Liver (tissue), 8 donors: ENCODE measurements at regions not wholly inside any gene's neighbourhood (a gene's known extent, or its start where the extent isn't known, plus 50 kb on each side); places are given as distances from the start of the nearest gene placed in this dataset.

ENCODE experiments used
- DNase-seq: peaks from one replicate; pipeline ENCODE4 v3.0.0-alpha.2; 2017; ENCODE audit warnings: low spot score
- H3K27ac ChIP-seq, 2 donors: one replicate each; pipeline ENCODE4 v1.7.0; 2013; ENCODE audit warnings: inconsistent platforms in 2 of 2, low read length in 2 of 2, control low read depth in 1 of 2, low read depth in 1 of 2, mild to moderate bottlenecking in 1 of 2
- H3K27me3 ChIP-seq, 4 donors: one replicate each; pipeline versions ENCODE4 v1.6.1 to v1.7.0; 2013; ENCODE audit warnings: low read length in 3 of 4, inconsistent platforms in 1 of 4, mild to moderate bottlenecking in 1 of 4, moderate library complexity in 1 of 4; ENCODE audit not compliant: control insufficient read depth in 4 of 4, insufficient read depth in 4 of 4
- H3K36me3 ChIP-seq, 4 donors: one replicate each; pipeline versions ENCODE4 v1.6.1 to v1.7.0; 2013; ENCODE audit warnings: low read length in 3 of 4, mild to moderate bottlenecking in 3 of 4, low read depth in 1 of 4, moderate library complexity in 1 of 4; ENCODE audit not compliant: control insufficient read depth in 4 of 4, insufficient read depth in 3 of 4
- H3K4me1 ChIP-seq, 4 donors: one replicate each; pipeline versions ENCODE4 v1.6.1 to v1.7.0; 2013; ENCODE audit warnings: low read length in 3 of 4, mild to moderate bottlenecking in 3 of 4, moderate library complexity in 1 of 4; ENCODE audit not compliant: control insufficient read depth in 4 of 4, insufficient read depth in 4 of 4
- H3K4me3 ChIP-seq, 3 donors: one replicate each; pipeline versions ENCODE4 v1.6.1 to v1.7.0; 2013; ENCODE audit warnings: low read length in 3 of 3, control low read depth in 1 of 3, low read depth in 1 of 3, mild to moderate bottlenecking in 1 of 3
- H3K9ac ChIP-seq, 2 donors: one replicate each; pipeline ENCODE4 v1.7.0; 2013; ENCODE audit warnings: low read length in 2 of 2, mild to moderate bottlenecking in 2 of 2, moderate library complexity in 2 of 2, control low read depth in 1 of 2, low read depth in 1 of 2
- H3K9me3 ChIP-seq, 4 donors: one replicate each; pipeline versions ENCODE4 v1.6.1 to v1.7.0; 2013; ENCODE audit warnings: low read length in 3 of 4; ENCODE audit not compliant: control insufficient read depth in 4 of 4
- EGR1 ChIP-seq, 2 donors: IDR thresholded peaks; 2 replicates each; pipeline ENCODE4 v1.6.1; 2016 to 2018; ENCODE audit warnings: antibody characterized with exemption in 2 of 2, low read depth in 2 of 2
- FOXA1 ChIP-seq: IDR thresholded peaks from 2 replicates; pipeline ENCODE4 v1.6.1; 2016; ENCODE audit warnings: antibody characterized with exemption
- FOXA2 ChIP-seq: IDR thresholded peaks from 2 replicates; pipeline ENCODE4 v1.6.1; 2016; ENCODE audit warnings: antibody characterized with exemption
- GABPA ChIP-seq, 2 donors: IDR thresholded peaks in 1 of 2; conservative IDR thresholded peaks in 1 of 2; 2 replicates each; pipeline ENCODE4 v1.6.1; 2016; ENCODE audit warnings: antibody characterized with exemption in 2 of 2, mild to moderate bottlenecking in 1 of 2, moderate library complexity in 1 of 2
- HNF4A ChIP-seq, 2 donors: conservative IDR thresholded peaks; 2 replicates each; pipeline ENCODE4 v1.6.1; 2016; ENCODE audit warnings: antibody characterized with exemption in 2 of 2, mild to moderate bottlenecking in 2 of 2
- HNF4G ChIP-seq: IDR thresholded peaks from 2 replicates; pipeline ENCODE4 v1.6.1; 2016; ENCODE audit warnings: antibody characterized with exemption
- JUND ChIP-seq, 2 donors: IDR thresholded peaks; 2 replicates each; pipeline ENCODE4 v1.6.1; 2016; ENCODE audit warnings: antibody characterized with exemption in 2 of 2
- NR2F2 ChIP-seq: IDR thresholded peaks from 2 replicates; pipeline ENCODE4 v1.6.1; 2016; ENCODE audit warnings: antibody characterized with exemption
- RAD21 ChIP-seq, 2 donors: IDR thresholded peaks; 2 replicates each; pipeline ENCODE4 v1.6.1; 2016; ENCODE audit warnings: antibody characterized with exemption in 2 of 2, mild to moderate bottlenecking in 2 of 2
- RXRA ChIP-seq, 2 donors: IDR thresholded peaks; 2 replicates each; pipeline ENCODE4 v1.6.1; 2017 to 2018; ENCODE audit warnings: antibody characterized with exemption in 2 of 2, mild to moderate bottlenecking in 1 of 2
- SP1 ChIP-seq: IDR thresholded peaks from 2 replicates; pipeline ENCODE4 v1.6.1; 2018; ENCODE audit warnings: antibody characterized with exemption, mild to moderate bottlenecking
- TAF1 ChIP-seq: conservative IDR thresholded peaks from 2 replicates; pipeline ENCODE4 v1.6.1; 2016; ENCODE audit warnings: antibody characterized with exemption, mild to moderate bottlenecking
- YY1 ChIP-seq: IDR thresholded peaks from 2 replicates; pipeline ENCODE4 v1.6.1; 2016; ENCODE audit warnings: antibody characterized with exemption, mild to moderate bottlenecking
- WGBS: extraction: QIAGEN DNeasy Blood & Tissue Kit; methylation state at CpG from one replicate; pipeline ENCODE4 v1.1.7; 2013; 5-methylcytosine and 5-hydroxymethylcytosine counted together
- TF ChIP-seq, protein P1 (sequence below): IDR thresholded peaks from 2 replicates; pipeline ENCODE4 v1.6.1; 2016; ENCODE audit warnings: antibody characterized with exemption, mild to moderate bottlenecking
- TF ChIP-seq, protein P2 (sequence below): IDR thresholded peaks from 2 replicates; pipeline ENCODE4 v1.6.1; 2016; ENCODE audit warnings: antibody characterized with exemption
- TF ChIP-seq, protein P3 (sequence below): IDR thresholded peaks from 2 replicates; pipeline ENCODE4 v1.6.1; 2016; ENCODE audit warnings: antibody characterized with exemption
- TF ChIP-seq, protein P4 (sequence below): fragments of 150-350 bp; IDR thresholded peaks from 2 replicates; pipeline ENCODE4 v1.5.1; 2017; ENCODE audit warnings: improper control_type of control experiment, low read depth, low read length; ENCODE audit not compliant: missing input control
- TF ChIP-seq, protein P5 (sequence below): IDR thresholded peaks from 2 replicates; pipeline ENCODE4 v1.6.1; 2016; ENCODE audit warnings: antibody characterized with exemption
- donor health status: healthy.
- donor health status: healthy.
- donor health status: healthy.
- donor health status: healthy.
- donor health status: healthy.

DNA sequence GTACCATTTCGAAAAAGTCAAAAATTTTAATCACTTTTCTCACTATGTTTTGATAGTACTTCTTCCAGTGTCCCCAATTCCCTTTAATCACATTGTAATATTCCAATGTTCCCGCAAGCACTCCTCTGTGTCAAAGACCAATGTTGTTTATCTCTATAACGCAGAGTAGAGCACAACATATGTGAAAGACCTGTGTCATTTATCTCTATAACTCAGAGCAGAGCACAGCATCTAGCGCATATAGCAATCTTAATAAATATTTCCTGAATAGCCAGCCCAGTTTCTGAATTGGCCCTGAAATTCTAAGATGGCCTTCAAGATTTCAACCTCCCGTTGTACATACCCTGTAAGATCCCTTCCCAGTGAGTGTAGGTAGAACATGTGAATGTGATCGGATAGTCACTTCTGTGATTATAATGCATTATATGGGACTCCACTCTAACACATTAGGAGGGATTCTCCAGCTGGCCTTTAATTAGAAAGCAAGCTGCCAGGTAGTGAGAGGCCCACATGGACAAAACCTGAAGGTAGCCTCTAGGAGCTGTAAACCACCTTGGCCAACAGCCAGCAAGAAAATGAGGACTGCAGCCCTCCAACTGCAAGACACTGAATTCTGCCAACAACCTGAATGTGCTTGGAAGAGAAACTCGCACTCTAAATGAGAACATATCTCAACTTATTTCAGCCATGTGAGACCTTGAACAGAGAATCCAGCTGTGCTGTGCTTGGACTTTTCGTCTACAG, 238.8 kb upstream of the SYT10 start (continued):
- TF ChIP-seq, protein P1, sequence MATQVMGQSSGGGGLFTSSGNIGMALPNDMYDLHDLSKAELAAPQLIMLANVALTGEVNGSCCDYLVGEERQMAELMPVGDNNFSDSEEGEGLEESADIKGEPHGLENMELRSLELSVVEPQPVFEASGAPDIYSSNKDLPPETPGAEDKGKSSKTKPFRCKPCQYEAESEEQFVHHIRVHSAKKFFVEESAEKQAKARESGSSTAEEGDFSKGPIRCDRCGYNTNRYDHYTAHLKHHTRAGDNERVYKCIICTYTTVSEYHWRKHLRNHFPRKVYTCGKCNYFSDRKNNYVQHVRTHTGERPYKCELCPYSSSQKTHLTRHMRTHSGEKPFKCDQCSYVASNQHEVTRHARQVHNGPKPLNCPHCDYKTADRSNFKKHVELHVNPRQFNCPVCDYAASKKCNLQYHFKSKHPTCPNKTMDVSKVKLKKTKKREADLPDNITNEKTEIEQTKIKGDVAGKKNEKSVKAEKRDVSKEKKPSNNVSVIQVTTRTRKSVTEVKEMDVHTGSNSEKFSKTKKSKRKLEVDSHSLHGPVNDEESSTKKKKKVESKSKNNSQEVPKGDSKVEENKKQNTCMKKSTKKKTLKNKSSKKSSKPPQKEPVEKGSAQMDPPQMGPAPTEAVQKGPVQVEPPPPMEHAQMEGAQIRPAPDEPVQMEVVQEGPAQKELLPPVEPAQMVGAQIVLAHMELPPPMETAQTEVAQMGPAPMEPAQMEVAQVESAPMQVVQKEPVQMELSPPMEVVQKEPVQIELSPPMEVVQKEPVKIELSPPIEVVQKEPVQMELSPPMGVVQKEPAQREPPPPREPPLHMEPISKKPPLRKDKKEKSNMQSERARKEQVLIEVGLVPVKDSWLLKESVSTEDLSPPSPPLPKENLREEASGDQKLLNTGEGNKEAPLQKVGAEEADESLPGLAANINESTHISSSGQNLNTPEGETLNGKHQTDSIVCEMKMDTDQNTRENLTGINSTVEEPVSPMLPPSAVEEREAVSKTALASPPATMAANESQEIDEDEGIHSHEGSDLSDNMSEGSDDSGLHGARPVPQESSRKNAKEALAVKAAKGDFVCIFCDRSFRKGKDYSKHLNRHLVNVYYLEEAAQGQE: no peak
- no peak for TF ChIP-seq FOXA1
- TF ChIP-seq EGR1 (IDR thresholded peaks at IDR 0.05; ENCODE audit: low read depth in 2 of 2): no peak

DNA sequence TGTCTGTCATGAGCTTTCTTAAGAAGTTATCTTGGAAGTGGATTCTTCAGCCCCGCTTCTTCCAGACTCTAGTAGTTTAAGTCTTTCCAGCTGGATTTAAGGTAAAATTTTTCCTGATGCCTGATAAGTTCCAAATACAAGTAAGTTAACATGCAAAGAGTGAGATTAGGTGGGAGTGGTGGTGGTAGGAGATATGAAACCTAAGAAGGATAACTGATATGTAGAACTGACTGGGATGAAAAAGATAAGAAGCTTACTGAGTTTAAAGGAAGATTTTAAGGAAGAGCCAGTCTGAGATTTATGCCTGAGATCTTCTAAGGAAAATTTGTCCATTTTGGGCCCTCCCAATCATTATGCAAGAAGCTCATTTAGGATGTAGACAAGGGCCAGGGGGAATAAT, 250.9 kb upstream of the SYT10 start:
- Histone ChIP-seq H3K4me3 (no peak overlapping the region), H3K27me3 (no peaks in the 10 kb centered on the region), H3K9ac (no peak overlapping the region), H3K36me3 (no peaks in the 10 kb centered on the region), H3K9me3 (no peaks in the 10 kb centered on the region), H3K27ac (no peak overlapping the region), H3K4me1 (no peaks in the 10 kb centered on the region)
- no peak for DNase-seq
- TF ChIP-seq, protein P1: no peak
- TF ChIP-seq, protein P2, sequence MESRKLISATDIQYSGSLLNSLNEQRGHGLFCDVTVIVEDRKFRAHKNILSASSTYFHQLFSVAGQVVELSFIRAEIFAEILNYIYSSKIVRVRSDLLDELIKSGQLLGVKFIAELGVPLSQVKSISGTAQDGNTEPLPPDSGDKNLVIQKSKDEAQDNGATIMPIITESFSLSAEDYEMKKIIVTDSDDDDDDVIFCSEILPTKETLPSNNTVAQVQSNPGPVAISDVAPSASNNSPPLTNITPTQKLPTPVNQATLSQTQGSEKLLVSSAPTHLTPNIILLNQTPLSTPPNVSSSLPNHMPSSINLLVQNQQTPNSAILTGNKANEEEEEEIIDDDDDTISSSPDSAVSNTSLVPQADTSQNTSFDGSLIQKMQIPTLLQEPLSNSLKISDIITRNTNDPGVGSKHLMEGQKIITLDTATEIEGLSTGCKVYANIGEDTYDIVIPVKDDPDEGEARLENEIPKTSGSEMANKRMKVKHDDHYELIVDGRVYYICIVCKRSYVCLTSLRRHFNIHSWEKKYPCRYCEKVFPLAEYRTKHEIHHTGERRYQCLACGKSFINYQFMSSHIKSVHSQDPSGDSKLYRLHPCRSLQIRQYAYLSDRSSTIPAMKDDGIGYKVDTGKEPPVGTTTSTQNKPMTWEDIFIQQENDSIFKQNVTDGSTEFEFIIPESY: no peak
- TF ChIP-seq EGR1 (IDR thresholded peaks at IDR 0.05; ENCODE audit: low read depth in 2 of 2): no peak
- no peak for TF ChIP-seq RAD21 (IDR thresholded peaks at IDR 0.05)
- no peak for TF ChIP-seq FOXA2
- TF ChIP-seq HNF4A (conservative IDR thresholded peaks at IDR 0.05): no peak
- TF ChIP-seq, protein P3, sequence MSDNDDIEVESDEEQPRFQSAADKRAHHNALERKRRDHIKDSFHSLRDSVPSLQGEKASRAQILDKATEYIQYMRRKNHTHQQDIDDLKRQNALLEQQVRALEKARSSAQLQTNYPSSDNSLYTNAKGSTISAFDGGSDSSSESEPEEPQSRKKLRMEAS: no peak
- no peak for TF ChIP-seq NR2F2
- no peak for TF ChIP-seq FOXA1
- TF ChIP-seq SP1: no peak
- TF ChIP-seq, protein P4, sequence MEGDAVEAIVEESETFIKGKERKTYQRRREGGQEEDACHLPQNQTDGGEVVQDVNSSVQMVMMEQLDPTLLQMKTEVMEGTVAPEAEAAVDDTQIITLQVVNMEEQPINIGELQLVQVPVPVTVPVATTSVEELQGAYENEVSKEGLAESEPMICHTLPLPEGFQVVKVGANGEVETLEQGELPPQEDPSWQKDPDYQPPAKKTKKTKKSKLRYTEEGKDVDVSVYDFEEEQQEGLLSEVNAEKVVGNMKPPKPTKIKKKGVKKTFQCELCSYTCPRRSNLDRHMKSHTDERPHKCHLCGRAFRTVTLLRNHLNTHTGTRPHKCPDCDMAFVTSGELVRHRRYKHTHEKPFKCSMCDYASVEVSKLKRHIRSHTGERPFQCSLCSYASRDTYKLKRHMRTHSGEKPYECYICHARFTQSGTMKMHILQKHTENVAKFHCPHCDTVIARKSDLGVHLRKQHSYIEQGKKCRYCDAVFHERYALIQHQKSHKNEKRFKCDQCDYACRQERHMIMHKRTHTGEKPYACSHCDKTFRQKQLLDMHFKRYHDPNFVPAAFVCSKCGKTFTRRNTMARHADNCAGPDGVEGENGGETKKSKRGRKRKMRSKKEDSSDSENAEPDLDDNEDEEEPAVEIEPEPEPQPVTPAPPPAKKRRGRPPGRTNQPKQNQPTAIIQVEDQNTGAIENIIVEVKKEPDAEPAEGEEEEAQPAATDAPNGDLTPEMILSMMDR: no peak
- TF ChIP-seq GABPA (IDR thresholded peaks at IDR 0.05 in 1 of 2, conservative IDR thresholded peaks at IDR 0.05 in 1 of 2): no peak
- TF ChIP-seq RXRA (IDR thresholded peaks at IDR 0.05): no peak
- TF ChIP-seq HNF4G: no peak
- TF ChIP-seq YY1: no peak
- TF ChIP-seq, protein P5, sequence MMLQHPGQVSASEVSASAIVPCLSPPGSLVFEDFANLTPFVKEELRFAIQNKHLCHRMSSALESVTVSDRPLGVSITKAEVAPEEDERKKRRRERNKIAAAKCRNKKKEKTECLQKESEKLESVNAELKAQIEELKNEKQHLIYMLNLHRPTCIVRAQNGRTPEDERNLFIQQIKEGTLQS: no peak
- TF ChIP-seq JUND (IDR thresholded peaks at IDR 0.05): no peak
- no peak for TF ChIP-seq TAF1
- WGBS: 67% methylated on average over 1 of the region's 1 CpG
